HG03432 (cell line): ENCODE measurements at regions not wholly inside any gene's neighbourhood (a gene's known extent, or its start where the extent isn't known, plus 50 kb on each side); places are given as distances from the start of the nearest gene placed in this dataset.

ENCODE experiments used
- ATAC-seq: cut with Tn5 transposase; IDR thresholded peaks from one replicate; pipeline ENCODE4 v1.9.1; 2021; ENCODE audit warnings: mild to moderate bottlenecking, moderate library complexity; ENCODE audit not compliant: unreplicated experiment

GRCh38 chr10:130749911-130750310 lies 561.6 kb downstream of the TCERG1L start:
- no peak for ATAC-seq

GRCh38 chr10:130750441-130750840 lies 561.1 kb downstream of the TCERG1L start:
- ATAC-seq = no peak

GRCh38 chr10:130751106-130751840 lies 560.2 kb downstream of the TCERG1L start:
- ATAC-seq = no peak

- no peak for ATAC-seq
These were observed 559.7 kb downstream of the TCERG1L start for GRCh38 chr10:130751851-130752250.

- no peak for ATAC-seq
These were observed 554.9 kb downstream of the TCERG1L start for GRCh38 chr10:130756651-130757050.

GRCh38 chr10:130757271-130757670 lies 554.2 kb downstream of the TCERG1L start:
- no peak for ATAC-seq

GRCh38 chr10:130757821-130758489 lies 553.6 kb downstream of the TCERG1L start:
- no peak for ATAC-seq

- ATAC-seq = no peak
These were observed 553.0 kb downstream of the TCERG1L start for GRCh38 chr10:130758529-130758928.

GRCh38 chr10:130761032-130761575 lies 550.4 kb downstream of the TCERG1L start:
- no peak for ATAC-seq

- ATAC-seq = no peak
These were observed 549.7 kb downstream of the TCERG1L start for GRCh38 chr10:130761788-130762301.

GRCh38 chr10:130762491-130762890 lies 549.0 kb downstream of the TCERG1L start:
- no peak for ATAC-seq

GRCh38 chr10:130763071-130763470 lies 548.5 kb downstream of the TCERG1L start:
- no peak for ATAC-seq

GRCh38 chr10:130763491-130763890 lies 548.0 kb downstream of the TCERG1L start:
- ATAC-seq = no peak

- no peak for ATAC-seq
These were observed 546.9 kb downstream of the TCERG1L start for GRCh38 chr10:130764651-130765050.

GRCh38 chr10:130766071-130766470 lies 545.5 kb downstream of the TCERG1L start:
- ATAC-seq = no peak

- no peak for ATAC-seq
These were observed 544.3 kb downstream of the TCERG1L start for GRCh38 chr10:130767116-130767730.

- ATAC-seq = no peak
These were observed 542.1 kb downstream of the TCERG1L start for GRCh38 chr10:130769146-130770017.

GRCh38 chr10:130770018-130770630 lies 541.4 kb downstream of the TCERG1L start:
- no peak for ATAC-seq

- ATAC-seq = no peak
These were observed 540.0 kb downstream of the TCERG1L start for GRCh38 chr10:130771491-130771946.

- ATAC-seq = no peak
These were observed 539.5 kb downstream of the TCERG1L start for GRCh38 chr10:130772056-130772455.
